HUES48 (cell line): ENCODE measurements at regions not wholly inside any gene's neighbourhood (a gene's known extent, or its start where the extent isn't known, plus 50 kb on each side); places are given as distances from the start of the nearest gene placed in this dataset.

Experiments
- H3K27ac ChIP-seq: one replicate; pipeline ENCODE4 v1.7.0; 2013; ENCODE audit warnings: low read depth, low read length, inconsistent platforms
- H3K27me3 ChIP-seq: 2 replicates; pipeline ENCODE4 v1.6.1; 2013; ENCODE audit warnings: mild to moderate bottlenecking, low read length; ENCODE audit not compliant: control insufficient read depth, insufficient read depth
- H3K36me3 ChIP-seq: 2 replicates; pipeline ENCODE4 v1.6.1; 2013; ENCODE audit warnings: low read length; ENCODE audit not compliant: control insufficient read depth, insufficient read depth
- H3K4me1 ChIP-seq: 2 replicates; pipeline ENCODE4 v1.6.1; 2013; ENCODE audit warnings: mild to moderate bottlenecking, low read length; ENCODE audit not compliant: control insufficient read depth, insufficient read depth
- H3K4me3 ChIP-seq: 2 replicates; pipeline ENCODE4 v1.5.1; 2013; ENCODE audit warnings: mild to moderate bottlenecking, low read depth, low read length
- H3K9ac ChIP-seq: 2 replicates; pipeline ENCODE4 v1.6.1; 2013; ENCODE audit warnings: mild to moderate bottlenecking, low read depth, low read length, moderate library complexity
- H3K9me3 ChIP-seq: 2 replicates; pipeline ENCODE4 v1.6.1; 2013; ENCODE audit warnings: low read length; ENCODE audit not compliant: control insufficient read depth, insufficient read depth

DNA sequence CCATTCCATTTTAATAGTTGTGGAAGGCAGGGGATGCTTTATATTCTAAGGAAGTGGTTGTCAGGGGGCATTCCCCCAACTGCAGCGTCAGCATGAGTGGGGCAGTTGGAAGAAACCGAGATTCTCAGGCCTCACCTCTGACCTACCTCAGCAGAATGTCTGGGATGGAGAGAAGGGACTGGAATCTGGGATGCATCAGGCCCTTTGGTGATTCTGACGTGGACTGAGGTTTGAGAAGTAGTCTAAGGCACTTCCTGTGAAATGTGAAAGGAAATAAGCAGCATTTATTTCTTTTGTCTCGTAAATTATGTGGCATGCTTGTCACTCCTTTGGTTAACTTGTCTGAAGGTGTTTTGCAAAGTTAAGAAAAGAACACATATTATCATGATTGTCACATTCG is 540.7 kb upstream of the NETO1 start:
- Histone ChIP-seq H3K36me3 (no peaks in the 10 kb centered on the region), H3K9ac (no peak overlapping the region), H3K9me3 (no peaks in the 10 kb centered on the region), H3K4me3 (no peak overlapping the region; the same call in 1 of the 2 replicates), H3K27ac (peak overlapping the region; percentile 18), H3K27me3 (no peaks in the 10 kb centered on the region), H3K4me1 (peaks cover 21% of the 10 kb centered on the region)

DNA sequence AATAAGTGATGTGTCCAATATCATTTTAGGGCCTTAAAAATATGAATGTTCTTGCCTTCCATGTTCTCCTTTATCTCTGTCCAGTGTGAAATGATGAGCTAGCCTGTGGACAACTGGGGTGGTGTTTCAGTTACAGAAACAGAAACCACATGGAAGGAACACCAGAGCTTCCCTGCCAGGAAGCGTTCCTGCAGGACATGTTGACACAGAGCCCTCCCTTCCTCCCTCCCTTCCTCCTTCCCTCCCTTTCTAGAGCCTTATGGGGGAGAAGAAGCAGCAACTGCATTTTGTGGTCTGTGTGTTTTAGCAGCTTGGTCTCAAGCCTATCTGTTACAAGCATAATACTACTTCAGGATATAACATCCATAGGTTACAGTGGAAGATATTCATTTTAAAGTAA is 539.7 kb upstream of the NETO1 start:
- H3K4me3 ChIP-seq = no peak overlapping the region; the same call in 1 of the 2 replicates
- no peaks in the 10 kb centered on the region for H3K9me3 ChIP-seq
- H3K27ac ChIP-seq = no peak overlapping the region
- peaks cover 21% of the 10 kb centered on the region for H3K4me1 ChIP-seq
- no peak overlapping the region for H3K9ac ChIP-seq
- no peaks in the 10 kb centered on the region for H3K27me3 ChIP-seq
- no peaks in the 10 kb centered on the region for H3K36me3 ChIP-seq

DNA sequence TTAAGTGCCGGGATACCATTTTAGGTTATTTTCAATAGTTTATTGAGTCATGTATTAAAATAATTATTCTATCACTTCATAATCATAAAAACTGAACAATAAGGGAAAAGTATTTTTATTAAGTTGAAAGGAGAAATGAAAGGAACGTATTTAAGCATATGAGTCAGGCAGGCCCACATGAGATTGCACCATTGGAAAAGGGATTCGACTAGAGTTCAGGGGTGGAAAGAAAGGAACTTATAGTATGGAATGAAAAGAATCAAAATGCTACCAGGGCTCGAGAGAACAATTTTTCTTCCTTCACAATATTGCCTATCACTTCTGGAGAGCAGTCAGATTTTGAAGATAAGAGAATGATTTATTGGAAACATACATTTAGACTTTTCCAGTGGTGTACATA is 516.5 kb upstream of the NETO1 start:
- no peaks in the 10 kb centered on the region for H3K9me3 ChIP-seq
- H3K9ac ChIP-seq = no peak overlapping the region
- H3K36me3 ChIP-seq = no peaks in the 10 kb centered on the region
- H3K4me3 ChIP-seq = no peak overlapping the region
- peaks cover 5% of the 10 kb centered on the region; the same call in 1 of the 2 replicates for H3K4me1 ChIP-seq
- no peaks in the 10 kb centered on the region for H3K27me3 ChIP-seq
- H3K27ac ChIP-seq = no peak overlapping the region

DNA sequence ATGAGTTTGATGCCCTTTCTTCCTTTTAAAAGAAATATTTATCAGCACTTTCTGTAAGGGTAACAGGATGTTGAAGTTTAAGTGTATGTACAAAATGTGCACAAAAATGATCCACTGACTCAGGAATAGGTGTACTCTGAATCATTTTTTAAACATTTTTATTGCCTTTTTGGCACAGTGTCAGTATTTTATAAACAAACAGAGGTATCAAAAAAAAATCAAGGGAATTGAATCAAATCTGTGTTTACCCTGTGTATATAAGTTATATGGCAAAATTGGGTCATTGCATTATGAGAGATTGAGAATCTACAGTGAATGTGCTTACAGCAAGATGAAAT is 513.9 kb upstream of the NETO1 start:
- Histone ChIP-seq H3K27me3 (no peaks in the 10 kb centered on the region), H3K36me3 (no peaks in the 10 kb centered on the region), H3K9ac (no peak overlapping the region), H3K4me3 (no peak overlapping the region), H3K4me1 (peaks cover 5% of the 10 kb centered on the region; the same call in 1 of the 2 replicates), H3K9me3 (no peaks in the 10 kb centered on the region), H3K27ac (no peak overlapping the region)

DNA sequence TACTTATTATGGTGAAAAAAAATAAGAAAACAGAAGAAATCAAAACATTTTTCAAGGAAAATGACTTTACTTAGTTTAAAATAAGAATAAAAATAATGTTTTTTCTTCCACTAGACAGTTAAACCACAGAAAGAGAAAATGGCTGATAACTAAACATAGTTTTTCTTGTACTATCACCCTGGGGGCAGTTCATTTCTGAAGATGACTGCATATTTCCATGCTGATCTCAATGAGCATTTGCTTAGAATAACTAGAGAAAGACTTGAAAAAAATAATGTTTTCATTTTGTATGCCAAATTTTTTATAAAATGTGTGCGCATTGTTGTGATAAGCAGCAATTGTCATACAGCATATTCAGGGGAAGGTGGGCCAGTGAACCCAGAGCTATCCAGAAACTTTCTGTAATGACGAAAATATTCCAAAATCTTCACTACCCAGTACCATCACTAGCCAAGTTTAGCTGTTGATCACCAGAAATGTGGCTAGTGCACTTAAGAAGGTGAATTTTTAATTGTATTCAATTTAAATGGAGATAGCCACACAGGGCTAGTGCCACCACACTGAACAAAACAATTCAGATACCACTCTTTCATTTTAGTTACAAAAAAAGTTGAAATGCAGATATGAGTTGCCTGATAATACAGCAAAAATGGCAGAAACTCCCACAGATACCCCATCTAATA is 513.4 kb upstream of the NETO1 start:
- H3K36me3 ChIP-seq = no peaks in the 10 kb centered on the region
- no peaks in the 10 kb centered on the region for H3K9me3 ChIP-seq
- no peak overlapping the region for H3K27ac ChIP-seq
- no peak overlapping the region for H3K9ac ChIP-seq
- no peak overlapping the region for H3K4me3 ChIP-seq
- no peaks in the 10 kb centered on the region for H3K27me3 ChIP-seq
- H3K4me1 ChIP-seq = peaks cover 5% of the 10 kb centered on the region; the same call in 1 of the 2 replicates

DNA sequence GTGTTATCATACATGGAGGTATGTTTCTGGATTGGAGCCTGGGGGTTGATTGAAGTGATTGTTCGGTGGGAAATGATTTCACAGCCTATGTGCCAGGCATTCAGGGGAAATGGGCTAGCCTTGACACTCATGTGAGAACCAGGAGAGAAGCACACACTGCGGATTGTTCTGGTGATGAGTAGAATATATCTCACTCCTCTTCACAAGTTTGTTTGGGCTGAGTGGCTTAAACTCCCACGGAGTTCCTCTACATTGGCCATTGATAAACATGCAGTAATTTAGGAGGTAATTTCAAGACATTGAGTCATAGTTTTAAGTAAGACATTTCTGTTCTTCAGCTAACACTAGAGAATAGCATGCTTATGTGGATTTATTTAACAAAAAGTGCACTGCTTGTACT is 498.9 kb upstream of the NETO1 start:
- H3K9me3 ChIP-seq = no peaks in the 10 kb centered on the region
- no peaks in the 10 kb centered on the region for H3K27me3 ChIP-seq
- no peaks in the 10 kb centered on the region for H3K4me1 ChIP-seq
- no peaks in the 10 kb centered on the region for H3K36me3 ChIP-seq
- no peak overlapping the region for H3K9ac ChIP-seq
- no peak overlapping the region for H3K27ac ChIP-seq
- H3K4me3 ChIP-seq = no peak overlapping the region

DNA sequence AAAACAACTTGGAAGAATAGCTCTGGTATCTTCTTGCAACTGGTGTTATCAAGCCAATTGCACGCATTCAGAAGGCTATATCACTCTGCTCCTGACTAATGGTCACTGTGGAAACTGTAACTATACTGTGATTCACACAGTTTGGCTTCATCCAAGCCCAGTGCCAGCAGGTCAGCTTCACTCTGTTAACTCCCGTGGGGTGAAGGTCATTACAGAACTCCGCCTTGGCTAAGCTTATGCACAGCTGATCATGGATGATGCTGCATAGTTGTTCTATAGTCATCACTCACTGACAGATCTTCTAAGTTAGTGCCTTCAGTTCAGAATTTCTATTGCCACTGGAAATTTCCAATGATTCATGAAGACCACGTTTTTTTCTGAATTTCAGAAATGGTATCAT is 497.2 kb upstream of the NETO1 start:
- Histone ChIP-seq H3K9ac (no peak overlapping the region), H3K36me3 (no peaks in the 10 kb centered on the region), H3K4me1 (no peaks in the 10 kb centered on the region), H3K27ac (no peak overlapping the region), H3K4me3 (no peak overlapping the region), H3K27me3 (no peaks in the 10 kb centered on the region), H3K9me3 (no peaks in the 10 kb centered on the region)

DNA sequence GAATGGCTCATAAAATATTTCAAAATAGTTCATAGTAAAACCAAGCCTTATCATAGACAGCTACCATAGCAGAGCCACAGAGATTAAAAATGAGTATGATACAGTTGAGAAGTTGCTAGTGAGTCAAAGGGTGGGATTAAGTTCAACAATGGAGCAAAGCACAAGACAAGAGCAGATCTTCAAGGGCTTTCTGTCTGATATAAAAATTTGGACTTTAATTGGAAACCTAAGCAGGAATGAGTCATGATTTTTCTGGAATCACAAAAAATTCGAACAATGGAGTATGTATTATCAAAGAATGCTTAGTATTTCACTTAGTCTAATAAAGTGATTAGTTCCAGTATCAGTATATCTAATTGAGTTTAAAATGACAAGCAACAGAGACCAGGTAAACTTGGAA is 487.3 kb upstream of the NETO1 start:
- Histone ChIP-seq H3K4me1 (no peaks in the 10 kb centered on the region), H3K27me3 (no peaks in the 10 kb centered on the region), H3K36me3 (no peaks in the 10 kb centered on the region), H3K27ac (no peak overlapping the region), H3K9ac (no peak overlapping the region), H3K4me3 (no peak overlapping the region), H3K9me3 (no peaks in the 10 kb centered on the region)

DNA sequence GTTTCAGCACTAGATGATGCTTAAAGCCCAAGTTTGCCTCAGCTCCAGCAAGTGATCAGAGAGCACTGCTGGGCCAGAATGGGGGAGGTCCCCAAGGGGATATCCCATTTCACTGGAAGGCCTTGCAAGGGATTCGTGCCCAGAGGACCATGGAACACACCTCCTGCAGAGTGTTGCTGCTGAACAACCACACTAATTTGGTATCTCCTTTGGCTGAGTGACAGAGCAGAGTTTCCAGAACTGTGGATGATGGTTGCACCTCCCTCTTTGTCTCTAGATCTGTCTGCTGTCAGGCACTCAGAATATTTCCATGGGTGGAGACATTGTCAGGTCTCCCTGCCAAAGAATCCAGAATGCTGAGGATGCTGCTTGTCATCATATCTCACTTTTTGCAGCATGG is 484.8 kb upstream of the NETO1 start:
- Histone ChIP-seq H3K36me3 (no peaks in the 10 kb centered on the region), H3K4me3 (no peak overlapping the region), H3K4me1 (no peaks in the 10 kb centered on the region), H3K9ac (no peak overlapping the region), H3K9me3 (no peaks in the 10 kb centered on the region), H3K27me3 (no peaks in the 10 kb centered on the region), H3K27ac (no peak overlapping the region)

DNA sequence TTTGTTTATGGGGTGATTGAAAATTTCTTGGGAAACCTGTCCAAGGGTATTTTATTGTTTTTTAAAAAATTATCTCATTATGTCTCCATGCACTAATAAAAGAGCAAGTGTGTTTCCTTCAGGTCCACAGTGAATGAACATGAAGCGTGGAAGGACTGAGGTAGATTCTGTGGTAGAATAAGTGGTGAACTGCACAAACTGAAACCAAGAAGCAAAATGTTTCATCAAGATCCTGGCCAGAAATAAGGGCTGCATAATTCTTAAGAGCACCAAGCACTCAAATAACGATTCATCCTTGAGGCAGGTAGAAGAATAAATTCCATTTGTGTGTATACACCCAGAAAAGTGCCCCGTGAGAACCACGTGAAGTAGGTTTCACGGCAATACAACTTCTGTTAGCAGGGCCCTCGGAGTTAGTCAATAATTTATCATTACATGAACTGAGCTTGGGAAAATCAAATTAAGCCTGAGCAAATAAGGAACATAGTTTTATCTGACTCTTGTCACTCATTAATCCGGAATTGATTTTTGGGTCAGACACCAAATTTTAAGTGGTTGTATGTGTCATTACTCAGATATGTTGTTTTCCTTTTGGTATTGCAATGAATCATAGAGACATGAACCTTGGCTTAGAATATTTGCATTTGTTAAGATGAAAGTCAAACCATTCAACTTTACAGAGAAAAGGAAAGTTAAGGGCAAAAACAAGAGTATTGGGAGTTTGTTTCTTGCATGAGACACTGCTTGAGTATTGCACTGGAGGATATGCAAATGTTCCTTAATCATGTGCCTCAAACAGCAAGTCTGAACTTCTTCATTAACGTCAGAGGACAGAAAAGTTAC is 472.6 kb upstream of the NETO1 start:
- Histone ChIP-seq H3K27me3 (no peaks in the 10 kb centered on the region), H3K27ac (peak overlapping the region; percentile 82), H3K9me3 (no peaks in the 10 kb centered on the region), H3K4me3 (no peak overlapping the region), H3K9ac (no peak overlapping the region), H3K4me1 (peaks cover 11% of the 10 kb centered on the region; the same call in 1 of the 2 replicates), H3K36me3 (no peaks in the 10 kb centered on the region)

DNA sequence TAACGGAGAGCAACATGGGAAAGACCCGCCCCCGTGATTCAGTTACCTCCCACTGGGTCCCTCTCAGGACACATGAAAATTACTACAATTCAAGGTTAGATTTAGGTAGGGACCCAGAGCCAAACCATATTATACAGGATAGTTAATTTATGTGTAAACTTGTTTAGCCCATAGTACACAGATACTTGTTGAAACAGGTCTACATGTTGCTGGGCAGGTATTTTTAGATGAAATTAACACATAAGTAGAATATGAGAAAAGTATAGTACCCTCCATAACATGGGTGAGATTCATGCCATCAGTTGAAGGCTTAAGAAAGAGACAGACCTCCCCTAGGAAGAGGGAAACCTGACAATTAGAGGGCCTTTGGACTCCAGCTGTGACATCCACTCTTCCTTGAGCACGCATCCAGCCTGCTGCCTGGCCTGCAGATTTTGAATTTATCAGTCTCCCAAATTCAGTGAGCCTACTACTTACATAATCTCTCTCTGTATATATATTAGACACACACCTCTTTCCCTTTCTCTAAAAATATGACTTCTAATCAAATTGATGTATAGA is 463.5 kb upstream of the NETO1 start:
- Histone ChIP-seq H3K27ac (no peak overlapping the region), H3K36me3 (no peaks in the 10 kb centered on the region), H3K4me1 (peaks cover 11% of the 10 kb centered on the region), H3K9ac (no peak overlapping the region), H3K9me3 (no peaks in the 10 kb centered on the region), H3K4me3 (no peak overlapping the region), H3K27me3 (no peaks in the 10 kb centered on the region)
